ENCODE measurements at regions not wholly inside any gene's neighbourhood (a gene's known extent, or its start where the extent isn't known, plus 50 kb on each side); places are given as distances from the start of the nearest gene placed in this dataset.

- no peak for TF ChIP-seq POLR2A (IDR thresholded peaks at IDR 0.05; ENCODE audit: low read length)
- no peak for TF ChIP-seq GATA1 (IDR thresholded peaks at IDR 0.05; ENCODE audit: low read depth, low read length)
Measured at GRCh38 chr14:25955772-25956171, 642.1 kb downstream of the NOVA1 start.
